Heart left ventricle (tissue), 13 donors: ENCODE measurements at regions not wholly inside any gene's neighbourhood (a gene's known extent, or its start where the extent isn't known, plus 50 kb on each side); places are given as distances from the start of the nearest gene placed in this dataset.

Experiments used
- POLR2A ChIP-seq, 2 donors: fragments of 450-650 bp; IDR thresholded peaks; one replicate each; pipeline ENCODE4 v1.6.1; 2017; ENCODE audit warnings: antibody characterized with exemption in 2 of 2, mild to moderate bottlenecking in 2 of 2, moderate library complexity in 2 of 2
- TF ChIP-seq, protein P1 (sequence below), 12 donors: fragments of 200-600 bp; sonication (generic) in 4 of 12; IDR thresholded peaks; one replicate each; pipeline versions ENCODE4 v1.5.0 to v1.8.0; 2018 to 2022; ENCODE audit warnings: antibody characterized with exemption in 12 of 12, mild to moderate bottlenecking in 5 of 12
- donor health status: ischemic (EF 13 %, LVEDD 7.1; RV severe dilation, severe dysfunction).
- donor health status: DM: no; HTN: yes; CAD: no.
- donor health status: DM: no; HTN: no; CAD: no.
- donor health status: ischemic (EF 25% LVEDD 6.9; RV normal size, moderate dysfunction).
- donor health status: ischemic (EF 25% LVEDD 5.7; RV mildly dilated, moderate dysfunction).
- donor health status: ischemic (EF 35%, LVEDD 5.7; RV mildly dilated, moderate dysfunction).
- donor health status: nonischemic (EF 11% LVEDD 7.7; RV severe dilation, severe dysfunction).
- donor health status: DM: yes; HTN: yes; CAD: no.
- donor health status: PGD.
- donor health status: ischemic (EF 29% LVEDD 5.4; RV normal size, mild dysfunction).
- donor health status: nonischemic (EF 23%, LVEDD 6.1; RV moderate dilation, normal function).

DNA sequence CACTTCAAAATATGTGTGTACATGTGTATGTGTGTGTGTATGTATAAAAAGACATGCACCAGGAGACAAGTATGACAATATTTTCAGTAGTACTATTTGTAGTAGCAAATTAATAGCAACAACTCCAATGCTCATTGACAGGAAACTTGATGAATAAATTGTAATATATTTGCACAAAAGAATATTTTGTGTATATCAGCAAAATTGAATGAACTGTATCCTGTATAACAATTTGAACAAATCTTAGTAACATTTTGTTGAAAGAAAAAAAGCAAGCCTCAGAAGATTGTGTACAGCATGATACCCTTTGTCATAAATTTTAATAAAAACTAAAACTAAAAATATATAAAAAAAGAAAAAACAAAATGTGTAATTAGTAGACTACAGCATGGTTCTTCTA is 1367.3 kb upstream of the TMEFF2 start:
- TF ChIP-seq POLR2A (IDR thresholded peaks at IDR 0.05), result no peak
- TF ChIP-seq, protein P1, sequence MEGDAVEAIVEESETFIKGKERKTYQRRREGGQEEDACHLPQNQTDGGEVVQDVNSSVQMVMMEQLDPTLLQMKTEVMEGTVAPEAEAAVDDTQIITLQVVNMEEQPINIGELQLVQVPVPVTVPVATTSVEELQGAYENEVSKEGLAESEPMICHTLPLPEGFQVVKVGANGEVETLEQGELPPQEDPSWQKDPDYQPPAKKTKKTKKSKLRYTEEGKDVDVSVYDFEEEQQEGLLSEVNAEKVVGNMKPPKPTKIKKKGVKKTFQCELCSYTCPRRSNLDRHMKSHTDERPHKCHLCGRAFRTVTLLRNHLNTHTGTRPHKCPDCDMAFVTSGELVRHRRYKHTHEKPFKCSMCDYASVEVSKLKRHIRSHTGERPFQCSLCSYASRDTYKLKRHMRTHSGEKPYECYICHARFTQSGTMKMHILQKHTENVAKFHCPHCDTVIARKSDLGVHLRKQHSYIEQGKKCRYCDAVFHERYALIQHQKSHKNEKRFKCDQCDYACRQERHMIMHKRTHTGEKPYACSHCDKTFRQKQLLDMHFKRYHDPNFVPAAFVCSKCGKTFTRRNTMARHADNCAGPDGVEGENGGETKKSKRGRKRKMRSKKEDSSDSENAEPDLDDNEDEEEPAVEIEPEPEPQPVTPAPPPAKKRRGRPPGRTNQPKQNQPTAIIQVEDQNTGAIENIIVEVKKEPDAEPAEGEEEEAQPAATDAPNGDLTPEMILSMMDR (IDR thresholded peaks at IDR 0.05), result no peak
